ENCODE measurements at regions not wholly inside any gene's neighbourhood (a gene's known extent, or its start where the extent isn't known, plus 50 kb on each side); places are given as distances from the start of the nearest gene placed in this dataset.

GRCh38 chr2:19846567-19846966 lies 55.2 kb downstream of the TTC32 start:
- H3K9me3 ChIP-seq = no peaks in the 10 kb centered on the region
- no peak overlapping the region for H3K27ac ChIP-seq
- TF ChIP-seq POLR2A (IDR thresholded peaks at IDR 0.05) (no peak), CTCF (IDR thresholded peaks at IDR 0.05) (no peak)
- intact Hi-C loops (cut with DNase I) = no loop called here
- no peaks in the 10 kb centered on the region for H3K4me1 ChIP-seq
- no peak for DNase-seq
- no peak overlapping the region for H3K4me3 ChIP-seq
- peaks cover 0 to 8% (median 0%) of the 10 kb centered on the region in 4 donors for H3K27me3 ChIP-seq
- WGBS, 2 donors = 95 to 100% methylated on average over 2 of the region's 2 CpGs
- no peaks in the 10 kb centered on the region for H3K36me3 ChIP-seq

DNA sequence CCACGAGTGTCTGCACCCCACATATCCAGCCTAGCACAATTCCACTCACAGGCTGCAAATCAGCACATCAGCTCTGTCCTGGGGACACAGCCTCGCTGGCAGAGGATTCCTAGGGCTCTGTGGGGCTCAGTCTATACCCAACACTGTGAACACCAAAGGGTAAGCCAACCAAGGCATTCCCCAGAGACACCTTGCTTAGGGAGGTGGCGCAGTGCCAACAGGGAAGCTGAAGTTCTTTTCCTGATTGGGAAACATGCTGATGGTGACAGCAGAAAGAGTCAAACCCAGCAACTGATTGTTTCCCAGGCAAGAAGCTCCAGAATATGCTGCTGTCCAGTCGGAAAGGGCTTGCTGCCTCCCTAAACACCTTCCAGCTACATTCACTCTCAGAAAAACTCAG lies 55.8 kb downstream of the TTC32 start:
- Histone ChIP-seq H3K4me1 (no peaks in the 10 kb centered on the region), H3K27ac (no peak overlapping the region), H3K36me3 (no peaks in the 10 kb centered on the region), H3K27me3 (peaks cover 0 to 8% (median 0%) of the 10 kb centered on the region in 4 donors), H3K9me3 (no peaks in the 10 kb centered on the region), H3K4me3 (no peak overlapping the region)
- intact Hi-C loops (cut with DNase I) = no loop called here
- TF ChIP-seq POLR2A (IDR thresholded peaks at IDR 0.05) = no peak
- no peak for TF ChIP-seq CTCF (IDR thresholded peaks at IDR 0.05)
- WGBS, 2 donors = 55 to 70% methylated on average over 1 to 3 of the region's 4 CpGs
- no peak for DNase-seq

DNA sequence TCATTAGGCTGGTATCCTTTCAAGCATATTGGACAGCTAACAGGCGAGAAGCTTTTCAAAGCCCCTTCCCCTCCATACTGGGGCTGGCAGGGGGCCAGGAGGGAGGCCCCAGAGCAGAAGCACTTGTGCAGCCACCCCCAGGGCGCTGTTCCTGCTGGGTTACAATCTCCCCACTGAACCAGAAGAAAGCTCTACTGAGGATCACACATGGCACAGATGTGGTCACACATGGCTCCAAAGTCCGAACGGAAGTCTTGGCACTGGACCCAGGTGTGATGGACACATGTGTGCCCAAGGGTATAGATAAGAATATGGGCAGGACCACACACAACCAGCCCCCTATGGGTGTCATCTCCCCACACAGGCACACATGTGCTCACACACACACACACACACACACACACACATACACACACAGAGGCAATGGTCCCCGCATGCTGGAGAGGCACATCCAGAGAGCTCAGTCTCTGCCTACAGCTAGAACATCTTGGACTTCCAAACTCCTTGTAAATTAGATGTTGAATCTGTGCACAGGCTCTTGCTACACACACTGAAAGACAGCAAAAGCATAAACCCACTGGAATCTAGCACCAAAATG lies 56.4 kb downstream of the TTC32 start:
- no peak for DNase-seq

DNA sequence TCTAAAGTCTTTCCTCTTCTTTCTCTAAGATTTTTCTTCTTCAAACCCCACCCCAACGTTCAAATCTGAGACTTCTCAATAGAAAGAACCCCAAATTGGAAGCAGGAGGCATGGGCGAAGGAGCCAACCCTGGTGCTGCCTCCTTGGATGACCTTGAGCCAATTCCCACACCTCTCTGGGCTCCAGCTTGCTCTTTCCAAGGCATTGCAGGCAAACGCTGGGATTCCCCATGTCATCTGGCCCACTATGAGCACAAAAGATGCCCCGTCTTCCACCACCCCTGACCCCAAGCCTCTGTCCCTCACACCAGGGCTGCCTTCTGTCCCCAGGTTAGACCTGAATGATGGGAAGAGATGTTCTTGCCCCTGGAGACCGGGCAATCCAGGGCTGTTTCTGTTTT lies 57.0 kb downstream of the TTC32 start:
- H3K36me3 ChIP-seq = no peaks in the 10 kb centered on the region
- WGBS, 2 donors = 65 to 79% methylated on average over 3 to 5 of the region's 5 CpGs
- no peak for DNase-seq
- H3K9me3 ChIP-seq = no peaks in the 10 kb centered on the region
- no peak overlapping the region for H3K4me3 ChIP-seq
- no peaks in the 10 kb centered on the region for H3K4me1 ChIP-seq
- TF ChIP-seq CTCF (IDR thresholded peaks at IDR 0.05) = no peak
- peaks cover 0 to 8% (median 0%) of the 10 kb centered on the region in 4 donors for H3K27me3 ChIP-seq
- intact Hi-C loops (cut with DNase I) = no loop called here
- no peak overlapping the region for H3K27ac ChIP-seq

More for the DNA sequence above, 56.4 kb downstream of the TTC32 start:
- Histone ChIP-seq H3K27me3 (peaks cover 0 to 8% (median 0%) of the 10 kb centered on the region in 4 donors), H3K4me3 (no peak overlapping the region), H3K4me1 (no peaks in the 10 kb centered on the region), H3K9me3 (no peaks in the 10 kb centered on the region), H3K36me3 (no peaks in the 10 kb centered on the region), H3K27ac (no peak overlapping the region)
- TF ChIP-seq POLR2A (IDR thresholded peaks at IDR 0.05) (no peak), CTCF (IDR thresholded peaks at IDR 0.05) (no peak)
- intact Hi-C loops (cut with DNase I) = no loop called here
- WGBS, 2 donors = 76 to 80% methylated on average over 2 of the region's 5 CpGs

GRCh38 chr2:19843992-19844515 lies 57.7 kb downstream of the TTC32 start:
- peaks cover 0 to 8% (median 0%) of the 10 kb centered on the region in 4 donors for H3K27me3 ChIP-seq
- WGBS, 2 donors = 82 to 93% methylated on average over 2 of the region's 2 CpGs
- DNase-seq = no peak

More at GRCh38 chr2:19843992-19844515, 57.7 kb downstream of the TTC32 start:
- no peaks in the 10 kb centered on the region for H3K9me3 ChIP-seq
- no peaks in the 10 kb centered on the region for H3K4me1 ChIP-seq
- H3K36me3 ChIP-seq = no peaks in the 10 kb centered on the region
- H3K4me3 ChIP-seq = no peak overlapping the region
- TF ChIP-seq POLR2A (IDR thresholded peaks at IDR 0.05) (no peak), CTCF (IDR thresholded peaks at IDR 0.05) (no peak)
- intact Hi-C loops (cut with DNase I) = no loop called here
- H3K27ac ChIP-seq = no peak overlapping the region

All from esophagus squamous epithelium (tissue), 5 donors.